OCI-LY7 (cell line): ENCODE measurements at regions not wholly inside any gene's neighbourhood (a gene's known extent, or its start where the extent isn't known, plus 50 kb on each side); places are given as distances from the start of the nearest gene placed in this dataset.
"Not testable (repeated sequence)": the region's sequence is repeated elsewhere in the genome, so short reads cannot be mapped to it uniquely, and the experiment has no call there.

Source experiments
- CTCF ChIP-seq: fragments of 200-600 bp; sonication (generic); conservative IDR thresholded peaks from 2 replicates; pipeline ENCODE4 v1.5.1; 2014; ENCODE audit warnings: mild to moderate bottlenecking, antibody characterized with exemption, low read length, moderate library complexity, mixed read lengths
- EZH2phosphoT487 ChIP-seq: fragments of 200-600 bp; sonication (generic); IDR thresholded peaks from 2 replicates; pipeline ENCODE4 v1.6.1; 2018; ENCODE audit warnings: low read depth, borderline replicate concordance, mild to moderate bottlenecking, mixed run types, antibody characterized with exemption, low read length, moderate library complexity, mixed read lengths

DNA sequence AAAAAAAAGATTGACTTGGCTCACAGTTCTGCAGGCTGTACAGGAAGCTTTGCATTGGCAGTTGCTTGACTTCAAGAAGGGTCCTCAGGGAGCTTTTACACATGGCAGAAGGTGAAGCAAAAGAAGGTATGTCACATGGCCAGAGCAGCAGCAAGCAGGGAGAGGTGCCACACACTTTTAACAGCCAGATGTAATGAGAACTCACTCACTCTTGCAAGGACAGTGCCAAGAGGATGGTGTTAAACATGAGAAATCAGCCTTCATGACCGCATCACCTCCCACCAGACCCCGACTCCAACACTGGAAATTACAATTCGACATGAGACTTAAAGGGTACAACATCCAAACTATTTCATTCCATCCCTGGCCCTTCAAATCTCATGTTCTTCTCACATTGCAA is 367.2 kb upstream of the TPTE start:
- TF ChIP-seq CTCF, EZH2phosphoT487: not testable (repeated sequence)
